GM21576 (cell line): ENCODE measurements at regions not wholly inside any gene's neighbourhood (a gene's known extent, or its start where the extent isn't known, plus 50 kb on each side); places are given as distances from the start of the nearest gene placed in this dataset.

Experiments used
- ATAC-seq: cut with Tn5 transposase; IDR thresholded peaks from one replicate; pipeline ENCODE4 v1.9.1; 2021; ENCODE audit warnings: mild to moderate bottlenecking, moderate library complexity; ENCODE audit not compliant: unreplicated experiment

DNA sequence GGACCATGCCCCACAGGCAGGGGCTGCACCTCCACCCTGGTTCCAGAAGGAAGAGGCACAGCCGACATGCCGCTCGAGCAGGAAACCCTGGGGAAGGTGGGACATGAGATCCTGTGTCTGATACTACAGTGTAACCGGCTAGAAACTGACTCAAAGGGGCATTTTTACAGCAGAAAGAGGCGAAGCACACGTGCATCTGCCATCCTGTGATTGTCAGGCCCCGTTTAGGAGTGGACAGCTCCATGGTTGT, 62.7 kb downstream of the SIK1 start:
- ATAC-seq: no peak

DNA sequence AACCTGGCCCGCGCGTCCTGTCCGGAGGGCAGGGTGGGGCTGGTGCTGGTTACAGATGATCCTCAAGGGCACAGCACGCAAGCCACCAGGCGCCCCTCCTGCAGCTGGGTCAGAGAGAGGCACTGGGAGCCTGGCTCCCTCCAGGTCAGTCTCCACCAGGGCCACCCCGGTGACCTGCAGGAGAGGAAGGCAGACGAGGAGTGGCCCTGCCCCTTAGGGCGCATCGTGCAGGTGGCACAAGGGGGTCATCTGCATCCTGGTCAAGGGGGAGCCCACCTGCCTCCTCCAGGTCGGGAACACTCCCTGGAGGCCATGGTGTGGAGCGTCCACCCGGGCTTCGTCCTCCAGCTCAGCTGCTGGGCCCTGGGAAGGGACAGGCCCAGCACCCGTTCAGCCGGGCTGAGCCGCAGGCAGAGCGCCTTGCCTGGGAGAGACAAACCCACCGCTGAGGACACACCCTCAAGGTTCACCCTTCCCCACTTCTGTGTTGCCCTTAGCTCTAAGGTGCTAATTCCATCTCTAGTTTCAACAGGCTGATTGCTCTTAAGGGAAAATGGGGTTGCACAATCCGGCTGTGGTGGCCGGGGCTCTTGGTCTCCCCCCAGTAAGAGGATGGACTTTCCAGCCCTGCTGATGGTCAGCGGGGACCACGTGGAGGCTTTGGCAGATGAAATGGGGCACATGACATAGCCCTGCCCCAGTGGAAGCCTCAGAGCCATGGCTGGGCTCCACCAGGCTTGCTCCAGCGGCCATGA, 63.2 kb downstream of the SIK1 start:
- ATAC-seq: no peak

DNA sequence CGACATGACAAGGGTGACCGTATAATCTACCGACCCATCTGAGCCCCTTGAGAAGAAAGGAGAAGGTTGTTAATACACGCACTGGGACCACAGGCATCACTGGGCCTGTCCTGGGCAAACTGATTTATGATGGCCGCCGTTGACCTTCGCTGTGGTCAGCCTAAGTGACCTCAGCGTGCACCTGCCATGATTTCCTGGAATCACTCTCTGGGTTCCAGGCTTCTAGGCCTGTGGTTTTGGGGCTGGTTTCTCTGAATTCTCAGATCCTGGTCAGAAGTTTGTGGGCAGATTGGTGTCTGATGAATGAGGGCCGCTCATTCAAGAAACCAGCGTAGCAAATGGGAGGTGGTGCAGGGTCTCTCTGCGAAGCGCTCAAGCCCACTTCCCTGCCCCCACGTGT, 64.0 kb downstream of the SIK1 start:
- no peak for ATAC-seq

DNA sequence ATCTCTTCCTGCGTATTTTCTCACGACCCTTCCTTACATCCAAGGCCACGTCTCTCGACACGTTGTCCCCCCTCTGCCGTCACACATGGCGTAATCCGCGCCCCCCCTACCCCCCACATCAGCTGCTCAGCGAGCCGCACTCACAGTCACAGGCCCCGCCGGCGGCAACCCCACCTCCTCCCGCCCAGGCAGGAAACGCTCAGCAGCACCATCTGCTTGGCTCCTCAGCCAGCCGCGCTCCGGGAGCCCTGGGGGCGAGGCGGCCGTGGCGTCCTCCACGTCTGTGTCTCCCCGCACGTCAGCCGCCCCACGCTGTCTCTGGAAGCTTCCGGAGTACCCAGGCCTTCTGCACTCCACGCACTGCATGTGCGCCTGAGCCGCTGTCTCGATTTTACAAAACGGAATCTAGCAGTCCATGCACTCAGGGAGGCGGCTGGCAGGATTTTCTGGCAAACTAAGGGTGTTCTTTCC, 64.6 kb downstream of the SIK1 start:
- ATAC-seq: peak; percentile 52

DNA sequence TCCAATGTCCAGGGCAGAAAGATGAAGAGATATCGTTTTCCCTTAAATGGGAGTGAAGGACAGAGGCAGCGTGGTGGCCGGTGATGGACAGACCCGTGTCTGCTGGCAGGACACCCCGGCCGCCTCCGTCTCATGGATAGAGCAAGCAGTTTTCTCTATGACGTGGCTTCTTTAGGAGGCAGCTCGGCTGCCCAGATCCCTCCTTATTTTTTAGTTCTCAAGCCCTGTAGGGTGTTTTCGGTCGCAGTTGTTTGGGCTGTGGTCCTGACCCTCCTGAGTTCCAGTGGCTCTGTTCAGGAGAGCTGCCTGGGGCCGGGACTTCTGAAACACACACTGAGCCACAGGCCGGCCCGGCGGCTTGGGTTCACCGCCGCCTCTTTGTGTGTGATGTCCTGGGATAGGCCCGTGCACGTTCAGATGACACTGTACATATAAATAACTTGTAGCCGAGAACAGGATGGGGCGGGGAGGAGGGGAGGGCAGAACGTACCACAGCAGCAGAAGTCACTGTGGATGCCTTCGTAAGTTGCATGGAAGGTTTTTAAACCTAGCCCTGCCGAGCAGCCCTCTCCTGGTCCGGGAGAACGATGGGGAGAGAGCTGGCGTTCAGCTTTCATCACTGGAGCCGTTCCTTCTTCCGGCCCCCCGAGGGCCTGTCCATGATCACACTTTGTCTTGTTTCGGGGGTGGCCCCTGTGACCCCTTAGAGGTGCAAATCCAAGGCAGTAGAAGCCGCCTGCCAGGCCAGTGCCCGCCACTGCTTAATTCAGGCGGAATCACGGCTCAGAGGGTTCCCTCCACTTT, 65.2 kb downstream of the SIK1 start:
- ATAC-seq: peak; percentile 38

DNA sequence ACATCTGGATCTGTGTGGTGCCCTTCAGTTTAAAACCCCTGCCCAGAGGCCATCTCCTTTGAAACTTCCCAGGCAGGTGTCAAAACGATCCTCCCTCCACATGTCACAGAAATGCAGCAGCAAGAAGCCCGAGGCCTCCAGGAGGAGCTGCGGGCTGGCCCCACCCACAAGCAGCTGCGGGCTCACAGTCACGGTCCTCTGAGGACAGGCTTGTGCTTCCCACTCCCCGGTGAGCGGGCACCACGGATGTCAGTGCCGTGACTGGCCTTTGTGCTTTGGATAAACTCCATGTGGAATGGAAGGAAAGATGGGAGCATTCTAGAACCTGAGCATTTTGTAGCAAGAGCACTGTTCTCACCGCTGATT, 65.8 kb downstream of the SIK1 start:
- ATAC-seq: no peak

DNA sequence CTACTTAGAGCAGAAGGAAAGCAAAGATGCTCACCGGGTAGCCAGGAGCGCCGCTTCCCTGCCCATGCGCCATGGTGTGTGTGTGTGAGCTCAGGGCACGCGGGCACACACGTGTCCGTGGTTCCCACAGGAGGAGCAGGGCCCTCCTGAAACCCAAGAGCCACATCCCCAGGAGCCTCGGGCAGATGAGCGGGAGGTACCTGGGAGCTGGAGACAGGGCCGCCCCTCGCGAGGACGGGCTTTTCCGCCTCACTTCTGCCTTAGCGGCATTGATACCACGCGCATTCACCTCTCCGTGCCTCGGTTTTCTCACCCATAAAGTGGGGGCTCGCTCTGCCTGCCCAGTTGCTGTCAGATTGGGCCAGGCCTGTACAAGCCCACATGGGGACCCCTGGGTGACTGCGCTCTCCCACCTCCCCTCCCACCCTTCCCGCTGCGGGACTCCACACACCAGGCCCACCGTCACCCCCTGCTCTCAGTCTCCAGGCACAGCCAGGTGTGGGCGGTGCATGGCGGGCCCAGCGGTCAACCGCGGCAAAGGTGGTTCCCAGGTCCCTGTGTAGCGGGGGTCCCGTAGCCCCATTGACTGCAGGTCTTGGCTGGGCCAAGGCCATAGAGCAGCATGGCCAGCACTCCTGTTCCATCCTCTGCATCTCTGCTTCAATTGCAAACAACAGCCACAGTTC, 66.3 kb downstream of the SIK1 start:
- ATAC-seq: no peak

DNA sequence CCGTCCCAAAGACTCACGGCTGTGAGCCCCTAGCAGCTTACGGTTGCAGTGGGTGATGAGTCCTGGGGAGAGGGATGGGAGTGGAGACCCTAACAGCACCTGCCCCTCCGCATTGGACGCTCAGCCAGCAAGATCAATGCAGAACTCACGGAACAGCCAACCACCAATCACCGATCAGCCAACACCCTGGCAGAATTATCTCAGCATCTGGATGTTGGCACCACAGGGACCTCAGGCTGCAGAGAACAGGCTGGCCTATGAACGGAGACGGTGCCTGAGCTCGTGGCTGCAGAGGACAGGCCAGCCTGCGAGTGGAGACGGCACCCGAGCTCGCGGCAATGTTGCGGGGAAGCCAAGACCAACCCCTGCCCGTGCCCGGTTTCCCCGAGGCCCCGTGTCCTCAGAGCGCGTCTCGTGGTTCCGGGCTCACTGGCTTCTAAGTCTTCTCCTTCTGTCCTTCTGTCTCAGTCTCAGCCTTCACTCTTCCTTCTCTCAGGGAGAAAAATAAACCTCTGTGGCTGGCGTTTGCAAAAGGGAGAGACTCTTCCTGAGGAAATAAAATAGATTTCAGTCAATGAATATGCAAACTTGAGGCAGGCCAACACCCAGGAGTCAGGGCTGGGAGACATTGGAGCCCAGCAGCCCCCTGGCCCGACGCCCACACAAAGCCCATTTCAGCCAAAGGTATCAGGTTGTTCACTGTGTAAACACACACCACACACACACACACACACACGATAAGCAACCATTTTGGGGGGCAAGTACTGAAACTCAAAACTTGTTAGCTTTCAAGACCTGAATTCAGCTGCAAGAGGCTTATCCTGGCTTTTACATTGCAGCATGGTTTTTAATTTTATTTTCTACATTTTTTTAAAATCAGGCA, 67.8 kb downstream of the SIK1 start:
- ATAC-seq: no peak

DNA sequence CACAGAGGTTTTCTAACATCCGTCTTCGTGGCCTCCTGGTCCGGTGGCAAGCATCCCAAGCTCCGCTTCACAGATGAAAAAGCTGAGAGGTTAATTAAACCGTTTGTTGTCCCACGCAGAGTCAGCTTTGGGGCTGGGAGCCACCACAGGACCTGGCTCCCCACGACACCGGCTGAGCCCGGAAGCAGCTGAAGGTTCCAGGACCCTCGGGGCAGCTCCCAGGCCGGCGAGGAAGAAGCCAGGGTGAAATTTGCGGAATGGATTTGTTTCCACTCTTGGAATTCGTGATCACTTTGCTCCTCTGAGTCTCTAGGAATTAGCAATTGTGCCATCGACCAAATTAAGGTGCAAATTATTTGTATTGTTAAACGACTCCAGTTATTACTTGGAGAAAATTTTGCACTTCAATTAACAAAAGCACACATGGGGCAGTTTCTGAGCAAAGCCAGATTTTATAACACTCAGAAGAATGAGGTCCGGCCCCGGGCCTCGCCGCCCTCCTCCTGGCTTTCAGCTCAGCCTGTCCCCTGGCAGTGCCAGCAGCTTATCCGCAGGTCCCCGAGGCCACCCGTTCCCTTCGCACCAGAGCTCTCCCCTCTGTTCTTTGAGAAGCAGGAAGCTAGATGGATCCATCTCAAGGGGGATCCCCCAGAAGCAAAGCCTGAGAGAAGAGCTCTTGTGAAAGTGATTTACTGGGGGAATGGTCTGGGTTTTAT, 69.1 kb downstream of the SIK1 start:
- no peak for ATAC-seq

DNA sequence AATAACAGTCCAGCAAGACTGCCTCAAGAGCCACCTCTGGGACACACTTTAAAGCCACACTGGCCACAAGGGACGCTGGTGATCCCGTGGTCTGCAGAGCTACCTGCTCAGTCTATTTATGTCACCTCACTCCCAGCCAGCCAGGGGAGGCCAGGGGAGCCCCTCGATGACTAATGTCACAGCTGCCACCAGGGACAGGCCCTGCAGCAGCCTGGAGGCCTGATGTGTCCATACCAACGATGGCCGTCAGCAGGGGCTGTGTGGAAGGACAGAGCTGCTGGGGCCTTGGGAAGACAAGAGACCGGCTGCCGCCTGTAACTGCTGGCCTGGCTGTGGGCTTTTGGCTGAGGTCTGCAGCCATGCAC, 71.0 kb downstream of the SIK1 start:
- no peak for ATAC-seq

DNA sequence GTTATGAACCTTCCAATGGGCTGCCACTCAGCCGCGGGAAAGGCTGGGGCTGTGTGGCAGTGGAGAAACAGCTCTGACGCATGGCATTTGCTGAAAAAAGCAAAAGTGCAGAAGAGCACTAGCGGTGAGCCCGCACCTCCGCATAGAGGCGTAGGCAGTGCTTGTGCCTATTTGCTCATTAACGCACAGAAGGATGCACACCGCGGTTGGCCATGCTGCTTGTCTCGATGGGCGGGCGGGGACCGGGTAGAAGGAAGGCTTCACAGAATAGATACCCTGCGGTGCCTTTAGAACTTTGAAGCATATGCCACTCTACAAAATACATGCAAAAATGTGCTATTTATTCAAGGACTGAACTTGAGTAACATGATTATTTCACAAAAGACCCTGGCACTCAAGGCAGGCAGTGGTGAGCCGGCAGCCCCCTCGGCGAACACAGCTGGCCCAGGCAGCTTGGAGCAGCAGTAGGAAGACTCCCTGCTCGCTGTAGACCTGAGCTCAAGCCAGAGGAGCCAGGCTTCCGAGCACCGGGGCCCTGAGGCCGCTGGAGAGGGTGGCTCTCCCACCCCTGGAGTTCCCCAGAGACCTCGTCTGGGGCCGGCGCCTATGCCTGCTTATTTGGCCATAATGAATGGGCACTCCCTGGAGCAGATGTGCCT, 71.5 kb downstream of the SIK1 start:
- no peak for ATAC-seq

DNA sequence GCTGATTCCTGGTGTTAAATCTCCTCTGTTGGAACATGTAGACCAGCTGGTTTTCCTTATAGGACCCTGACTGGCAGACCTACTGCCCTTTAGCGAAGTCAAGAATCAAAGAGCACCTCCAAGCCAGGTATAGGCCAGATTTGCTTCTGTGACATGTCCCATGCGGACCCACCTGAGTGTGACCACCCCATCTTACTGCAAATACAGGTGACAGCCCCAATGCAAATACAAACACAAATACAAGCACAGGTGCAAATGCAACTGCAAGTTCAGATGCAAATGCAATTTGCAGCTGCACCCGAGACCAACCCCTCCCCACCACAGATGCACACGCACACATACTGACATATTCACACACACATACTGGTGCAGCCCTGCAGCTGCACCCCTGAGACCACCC, 72.3 kb downstream of the SIK1 start:
- ATAC-seq: no peak

DNA sequence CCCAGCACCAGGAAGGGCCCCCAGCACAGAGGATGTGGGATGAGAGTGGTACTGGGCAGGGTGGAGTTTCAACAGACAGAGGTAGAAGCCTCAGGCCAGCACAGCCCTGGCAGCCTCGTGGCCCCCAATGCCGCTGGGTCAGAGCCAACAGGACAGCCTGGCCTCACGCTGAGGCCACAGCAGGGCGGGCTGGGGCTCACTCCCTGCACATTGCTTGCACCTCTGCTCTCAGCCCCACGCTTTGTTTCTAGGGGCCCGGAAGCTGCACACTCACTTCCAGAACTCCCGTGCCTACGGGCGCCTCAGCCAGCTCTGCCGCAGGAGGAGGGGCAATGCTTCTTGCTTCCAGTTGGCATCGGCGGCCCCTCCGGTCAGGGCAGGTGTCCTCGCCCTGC, 72.9 kb downstream of the SIK1 start:
- no peak for ATAC-seq

DNA sequence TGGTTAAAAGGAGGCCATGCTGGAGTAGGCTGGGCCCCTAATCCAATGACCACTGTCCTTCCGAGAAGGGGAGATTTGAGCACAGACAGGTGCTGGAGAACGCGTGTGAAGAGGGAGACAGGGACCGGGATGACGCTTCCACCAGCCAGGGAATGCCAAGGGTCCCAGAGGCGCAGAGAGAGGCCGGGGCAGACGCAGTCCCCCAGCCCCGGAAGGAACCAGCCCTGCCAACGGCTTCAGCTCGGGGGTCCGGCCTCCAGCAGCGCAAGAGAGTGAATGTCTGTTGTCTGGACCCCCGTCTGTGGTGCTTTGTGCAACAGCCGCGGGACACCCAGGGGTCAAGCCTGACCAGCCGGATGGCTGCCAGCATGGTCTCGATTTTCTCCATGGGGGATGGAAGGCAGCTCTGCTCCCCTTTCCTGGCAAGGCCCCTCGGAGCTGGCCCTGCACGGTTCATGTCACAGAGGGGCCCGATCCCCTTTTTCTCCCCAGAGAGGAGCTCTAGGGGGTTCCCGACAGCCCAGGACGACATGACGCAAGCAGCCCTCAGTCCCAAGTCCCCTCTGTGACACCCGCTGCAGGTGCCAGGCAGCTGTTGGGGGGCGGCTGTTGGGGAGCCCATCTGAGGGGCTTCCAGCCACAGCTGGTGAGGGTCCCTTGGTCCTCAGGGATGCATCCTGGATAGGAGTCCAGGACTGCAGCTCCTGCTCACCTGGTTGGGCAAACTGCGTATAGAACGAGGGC, 73.5 kb downstream of the SIK1 start:
- no peak for ATAC-seq

DNA sequence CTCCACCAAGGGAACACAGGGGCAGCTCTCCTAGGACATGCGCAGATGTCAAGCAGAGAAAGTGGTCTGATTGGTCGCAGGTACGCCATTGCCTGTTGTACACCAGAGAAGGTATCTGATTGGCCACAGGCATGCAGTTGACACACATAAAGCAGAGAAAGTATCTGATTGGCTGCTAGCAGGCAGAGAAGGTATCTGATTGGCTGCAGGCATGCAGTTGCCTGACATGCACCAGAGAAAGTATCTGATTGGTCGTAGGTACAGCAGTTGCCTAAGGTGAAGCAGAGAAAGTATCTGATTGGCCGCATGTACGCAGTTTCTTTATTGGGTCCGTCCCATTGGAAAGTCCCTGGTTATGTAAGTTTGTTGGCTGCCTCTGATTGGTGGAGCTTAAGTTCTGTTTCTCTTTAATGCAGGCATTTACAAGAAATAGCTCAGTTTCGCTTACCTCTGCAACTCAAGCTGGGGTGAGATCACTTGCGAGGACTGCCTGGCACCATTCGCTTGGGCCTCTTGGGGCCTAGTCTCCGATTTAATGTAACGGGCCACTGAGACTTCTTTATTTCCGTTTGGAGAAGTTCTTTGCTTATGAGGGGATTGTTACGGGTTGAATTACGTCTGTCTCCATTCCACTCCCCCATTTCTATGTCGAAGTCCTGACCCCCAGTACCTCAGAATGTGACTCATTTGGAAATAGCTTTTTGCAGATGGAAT, 74.2 kb downstream of the SIK1 start:
- ATAC-seq: peak; percentile 67

DNA sequence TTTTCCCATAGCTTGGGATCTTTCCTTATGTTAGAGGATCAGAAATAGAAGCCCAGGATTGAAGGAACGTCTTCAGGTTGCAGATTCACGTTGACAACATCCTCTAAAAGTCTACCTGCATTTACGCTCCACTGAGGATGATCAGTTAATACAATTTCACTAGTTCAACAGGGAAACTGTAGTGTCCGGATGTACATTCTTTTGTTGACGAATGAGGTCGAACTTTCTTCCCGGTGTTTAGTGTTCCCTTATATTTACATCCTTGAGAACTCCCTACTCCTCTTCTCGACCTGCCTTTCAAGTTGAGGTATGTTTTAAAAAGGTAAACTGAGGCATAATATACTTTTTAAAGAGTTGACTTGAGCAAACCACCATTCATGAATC, 74.8 kb downstream of the SIK1 start:
- ATAC-seq: no peak

DNA sequence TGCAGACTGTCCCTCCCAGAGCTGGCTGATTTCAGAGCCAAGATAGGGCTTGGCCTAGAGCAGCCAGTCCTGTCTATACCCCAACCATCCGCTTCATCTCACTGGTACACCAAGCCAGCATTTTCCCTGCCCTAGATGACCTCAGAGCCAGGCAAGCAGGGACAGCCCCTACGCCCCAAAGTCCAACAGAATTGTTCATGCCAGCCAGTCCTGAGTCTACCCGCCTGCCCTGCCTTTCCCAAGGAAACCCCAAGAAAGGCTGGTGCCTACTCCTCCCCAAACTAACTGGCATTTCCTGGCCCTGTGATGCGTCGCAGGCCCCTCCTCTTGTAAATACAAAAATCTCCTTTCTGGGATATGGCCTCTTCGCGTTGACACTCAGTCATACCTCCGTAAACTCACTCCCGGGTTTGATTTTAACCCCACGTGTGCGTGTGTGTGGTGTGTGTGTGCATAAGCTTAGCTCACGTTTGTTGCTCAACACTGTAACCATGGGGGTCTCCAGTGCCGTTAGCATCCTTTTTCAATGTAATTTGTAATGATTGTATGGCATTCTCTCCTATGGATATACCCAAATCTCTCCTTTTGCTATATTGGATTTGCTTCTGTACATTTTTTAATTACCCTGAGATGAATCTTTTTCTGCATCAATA, 75.3 kb downstream of the SIK1 start:
- ATAC-seq: no peak

DNA sequence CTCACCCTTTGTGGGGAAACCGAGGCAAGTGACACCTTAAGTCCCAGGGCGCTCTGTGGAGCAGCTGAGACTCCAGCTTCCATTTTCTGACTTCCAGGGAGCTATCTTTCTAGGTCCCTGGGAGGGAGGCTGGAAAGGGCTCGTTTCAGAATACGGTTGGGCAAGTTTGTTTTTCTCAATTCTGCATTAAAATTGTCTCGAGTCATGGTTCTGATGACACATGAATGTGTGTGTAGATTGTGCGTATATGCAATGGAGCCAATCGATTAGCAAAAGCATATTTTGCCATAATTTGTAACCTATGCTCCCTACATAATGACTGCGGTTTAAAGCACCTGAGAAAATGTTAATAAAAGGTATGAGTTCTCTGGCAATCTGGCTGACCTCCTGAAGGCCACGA, 77.3 kb downstream of the SIK1 start:
- ATAC-seq: no peak
